T47D (cell line): ENCODE measurements at regions not wholly inside any gene's neighbourhood (a gene's known extent, or its start where the extent isn't known, plus 50 kb on each side); places are given as distances from the start of the nearest gene placed in this dataset.

Experiments used
- DNase-seq, 2 experiments: peaks; one replicate each; pipeline versions ENCODE4 v3.0.0 to v3.0.0-alpha.2; 2011 to 2012; ENCODE audit warnings: low read depth in 1 of 2, low spot score in 1 of 2
- JUND ChIP-seq: IDR thresholded peaks from 2 replicates; pipeline ENCODE4 v1.6.1; 2012; ENCODE audit warnings: low read depth
- in situ Hi-C: cut with HindIII; loops from 2 replicates; pipeline ENCODE4 v1.10.0; 2016; ENCODE audit warnings: low sequenced_read_pairs, low pct_unique_long_range_greater_than_20kb

DNA sequence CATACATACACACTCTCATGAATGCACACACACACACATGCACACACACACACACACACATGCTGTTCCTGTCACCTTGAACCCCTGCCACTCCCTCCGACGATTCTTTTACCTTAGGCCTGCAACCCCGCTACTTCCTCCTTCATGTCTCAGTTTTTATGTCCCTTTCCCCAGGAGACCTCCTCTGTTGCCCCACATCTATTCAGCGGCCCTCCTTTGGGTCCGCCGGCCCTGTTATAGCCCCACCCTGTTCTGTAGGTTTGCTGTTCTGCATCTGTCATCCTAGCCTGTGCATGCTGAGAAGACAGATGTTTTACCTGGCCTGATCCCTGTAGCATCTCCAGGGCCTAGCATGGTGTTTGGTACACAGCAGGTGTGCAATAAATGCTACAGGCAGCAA lies 161.6 kb upstream of the PCBD1 start:
- no peak for TF ChIP-seq JUND
- in situ Hi-C loops: no loop called here
- DNase-seq: no peak

DNA sequence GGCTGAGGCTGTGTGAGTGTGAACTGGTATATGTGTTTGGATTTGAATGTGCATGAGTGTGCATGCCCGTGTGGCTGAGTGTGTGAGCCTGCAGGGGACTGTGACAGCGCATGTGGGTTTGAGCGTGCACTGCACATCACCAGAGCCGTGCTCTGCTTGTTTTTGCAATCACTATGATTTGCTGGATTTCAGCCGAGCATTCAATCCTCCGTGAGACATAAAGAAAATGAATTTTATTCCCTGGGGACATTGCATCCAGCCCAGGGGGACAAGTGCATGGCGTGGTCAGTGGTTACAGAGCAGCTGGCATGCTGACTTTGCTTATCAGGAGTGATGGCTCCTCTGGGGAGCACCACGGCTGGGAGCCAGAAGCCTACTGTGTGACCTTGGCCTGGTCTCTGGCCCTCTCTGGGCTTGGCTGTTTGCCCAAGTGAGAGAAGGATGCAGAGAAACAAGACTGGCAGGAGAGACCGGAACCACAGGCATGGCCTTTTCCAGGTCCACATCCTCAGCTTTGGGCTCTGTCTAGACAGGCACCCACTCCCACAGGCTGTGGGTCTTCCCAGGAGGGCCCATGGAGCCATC lies 160.2 kb upstream of the UNC5B start:
- in situ Hi-C loops: no loop called here
- peak in 1 of 2 experiments; percentile 26 for DNase-seq
- TF ChIP-seq JUND: no peak

DNA sequence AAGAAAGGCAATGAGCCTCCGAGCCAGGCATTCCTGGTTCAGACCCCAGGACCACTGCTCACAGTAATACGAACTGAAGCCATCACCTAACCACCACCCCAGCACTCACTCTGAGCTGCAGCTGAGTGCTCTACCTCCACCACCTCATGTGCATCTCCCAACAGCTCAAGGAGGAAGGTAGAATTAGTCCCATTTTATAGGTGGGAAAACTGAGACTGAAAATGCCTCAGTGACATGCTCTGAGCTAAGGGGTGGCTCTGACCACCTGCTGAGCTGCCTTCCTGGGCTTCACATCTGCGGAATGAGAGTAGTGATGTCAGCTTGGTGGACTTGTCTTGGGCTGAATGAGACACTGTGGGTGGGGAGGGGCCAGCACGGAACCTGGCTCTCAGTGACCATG lies 159.7 kb upstream of the UNC5B start:
- TF ChIP-seq JUND: no peak
- DNase-seq: no peak
- in situ Hi-C loops: no loop called here

DNA sequence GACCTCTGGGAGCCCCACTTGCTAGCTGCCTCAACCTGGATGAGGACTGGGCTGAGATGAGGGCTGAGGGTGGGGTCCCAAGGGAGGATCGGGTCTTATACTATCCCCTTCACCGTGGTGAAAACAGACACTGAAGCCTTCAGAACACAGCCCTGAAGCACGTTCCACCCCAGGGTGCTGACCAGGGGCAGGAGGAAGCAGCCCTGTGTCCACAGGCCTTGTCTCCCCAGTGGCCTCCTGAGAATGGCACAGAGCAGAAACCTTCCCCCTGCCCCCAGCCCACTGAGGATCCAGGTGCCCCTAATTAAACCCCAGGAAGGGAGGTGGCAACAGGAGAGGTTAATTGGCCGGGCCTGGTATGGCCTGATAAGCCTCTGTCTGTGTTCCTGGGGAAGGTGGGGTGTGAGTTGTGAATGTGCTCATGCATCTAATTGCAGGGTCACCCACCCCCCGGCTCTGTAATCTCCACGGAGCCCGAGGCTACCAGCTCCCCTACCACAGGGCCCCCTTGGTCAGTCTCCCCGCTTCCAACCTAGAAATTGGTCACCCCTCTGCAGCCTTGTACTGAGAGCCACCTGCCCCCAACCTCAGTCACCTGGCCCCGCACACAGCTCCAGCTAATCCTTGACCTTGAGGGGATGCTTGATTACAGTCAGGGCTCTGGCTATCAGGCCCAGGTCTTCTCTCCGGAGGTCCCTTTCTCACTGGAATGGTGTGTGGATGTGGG lies 159.0 kb upstream of the UNC5B start:
- TF ChIP-seq JUND: no peak
- DNase-seq: no peak
- in situ Hi-C loops: no loop called here

DNA sequence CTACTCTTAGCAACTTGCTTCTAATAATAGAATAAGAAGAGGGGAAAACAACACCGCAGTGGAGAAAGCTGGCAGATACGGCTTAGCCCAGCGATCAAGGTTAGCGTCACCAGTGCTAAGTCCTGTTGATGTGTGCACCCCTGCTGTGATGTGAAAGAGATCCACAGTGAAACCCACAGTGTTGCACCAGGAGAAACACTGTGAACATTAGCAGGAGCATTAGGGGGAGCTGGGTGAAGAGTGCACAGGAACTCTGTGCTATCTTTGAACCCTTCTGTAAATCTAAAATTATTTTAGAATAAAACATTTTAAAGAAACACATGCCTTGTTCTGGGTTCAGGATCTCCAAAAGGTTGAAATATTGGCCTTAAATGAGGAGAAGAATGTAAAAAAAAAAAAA lies 154.1 kb upstream of the UNC5B start:
- TF ChIP-seq JUND: no peak
- no peak for DNase-seq
- in situ Hi-C loops: no loop called here

DNA sequence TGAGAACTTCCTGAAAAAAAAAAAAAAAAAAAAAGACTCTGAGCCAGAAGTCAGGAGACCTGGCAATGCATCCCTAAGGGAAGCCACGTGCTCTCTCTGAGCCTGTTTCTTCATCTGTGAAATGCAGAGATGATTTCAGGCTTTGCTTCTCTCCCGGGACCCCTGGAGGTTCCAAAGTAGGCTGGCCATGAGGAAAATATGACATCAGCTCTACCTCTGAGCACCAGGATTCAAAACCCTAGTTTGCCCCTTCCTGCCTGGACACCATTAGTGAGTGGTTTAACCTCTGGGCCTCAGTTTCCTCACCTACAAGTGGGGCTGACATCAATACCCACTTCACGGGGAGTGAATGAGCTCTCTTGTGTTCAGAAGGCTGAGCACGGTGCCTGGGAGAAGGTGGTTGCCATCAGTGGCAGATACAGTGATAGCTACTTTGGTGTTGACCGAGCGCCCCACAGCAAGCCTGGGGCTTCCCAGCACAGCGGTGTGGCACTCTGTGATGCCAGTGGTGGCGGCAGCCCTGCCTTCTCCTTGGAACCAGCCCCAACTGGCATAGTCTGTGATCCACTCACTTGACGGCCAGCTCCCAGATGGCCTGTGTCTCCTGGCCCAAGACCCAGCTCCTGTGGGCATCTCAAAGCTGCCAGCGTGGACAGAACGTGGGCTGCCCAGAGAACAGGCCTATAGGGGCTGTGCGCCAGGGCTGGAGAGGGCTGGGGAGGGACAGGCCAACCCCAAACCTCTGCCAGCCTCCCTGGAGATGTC lies 153.1 kb upstream of the UNC5B start:
- DNase-seq: no peak
- no peak for TF ChIP-seq JUND
- in situ Hi-C loops: no loop called here

DNA sequence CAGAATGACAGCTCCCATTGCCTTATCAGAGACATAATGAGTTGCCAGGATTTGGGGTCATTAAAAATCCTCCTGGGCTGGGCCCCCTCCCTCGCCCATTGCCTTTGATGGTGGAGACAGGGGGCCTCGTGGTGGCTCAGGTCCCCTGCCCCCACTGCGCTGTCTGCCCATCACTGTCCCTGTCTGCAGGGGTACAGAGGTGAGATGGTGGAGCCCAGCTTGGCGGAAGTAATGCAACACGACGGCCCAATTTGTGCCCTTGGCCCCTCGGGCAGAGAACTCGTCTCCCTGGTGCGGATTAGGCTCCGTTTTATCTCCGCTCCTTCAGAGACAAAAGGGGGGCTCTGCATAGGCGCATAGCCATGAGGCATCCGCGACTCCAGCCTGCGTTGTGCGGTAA lies 152.4 kb upstream of the UNC5B start:
- no peak for TF ChIP-seq JUND
- no peak for DNase-seq
- in situ Hi-C loops: no loop called here

DNA sequence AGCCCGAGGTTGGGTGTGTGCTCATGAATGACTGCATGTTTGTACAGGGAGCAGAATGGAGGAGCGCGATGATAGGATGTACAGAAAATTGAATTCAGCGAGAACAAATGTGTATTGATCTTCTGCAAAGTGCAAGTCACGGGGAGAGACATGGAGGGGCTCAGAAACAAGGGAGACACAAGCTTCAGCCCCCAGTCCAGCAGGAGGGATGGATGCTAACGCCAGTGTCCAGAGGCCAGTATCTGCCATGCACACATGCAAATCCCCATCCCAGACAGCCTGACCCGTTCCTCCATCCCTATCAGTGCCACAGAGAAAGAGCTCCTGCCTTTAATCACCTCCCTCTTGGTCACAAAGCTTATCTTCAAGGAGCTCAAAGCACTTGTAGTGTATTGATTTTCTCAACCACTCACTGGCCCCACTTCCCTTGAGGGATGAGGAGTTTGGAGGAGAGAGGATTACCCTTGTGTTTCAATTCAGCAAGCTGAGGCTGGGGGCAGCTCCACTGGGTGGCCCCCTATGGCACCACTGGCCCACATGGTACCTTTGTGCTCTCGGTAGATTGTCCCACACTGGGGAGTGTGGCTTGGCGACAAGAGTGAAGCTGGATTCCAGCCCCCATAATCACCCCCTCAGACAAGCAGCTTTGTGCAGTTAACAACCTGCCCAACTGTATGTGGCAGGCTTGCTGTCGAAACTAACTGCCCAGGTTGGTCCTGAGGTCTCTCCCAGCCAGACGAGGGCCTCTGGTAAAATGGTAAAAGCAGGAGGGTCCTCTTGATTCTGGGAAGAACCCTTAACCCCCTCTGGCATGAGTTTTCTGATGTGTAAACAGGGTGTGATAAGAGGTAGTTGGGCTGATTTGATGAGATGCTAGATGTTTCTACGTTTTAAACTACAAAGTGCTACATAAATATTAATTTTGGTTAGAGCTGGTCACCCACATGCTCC lies 151.6 kb upstream of the UNC5B start:
- no peak for DNase-seq
- TF ChIP-seq JUND: no peak
- in situ Hi-C loops: no loop called here

DNA sequence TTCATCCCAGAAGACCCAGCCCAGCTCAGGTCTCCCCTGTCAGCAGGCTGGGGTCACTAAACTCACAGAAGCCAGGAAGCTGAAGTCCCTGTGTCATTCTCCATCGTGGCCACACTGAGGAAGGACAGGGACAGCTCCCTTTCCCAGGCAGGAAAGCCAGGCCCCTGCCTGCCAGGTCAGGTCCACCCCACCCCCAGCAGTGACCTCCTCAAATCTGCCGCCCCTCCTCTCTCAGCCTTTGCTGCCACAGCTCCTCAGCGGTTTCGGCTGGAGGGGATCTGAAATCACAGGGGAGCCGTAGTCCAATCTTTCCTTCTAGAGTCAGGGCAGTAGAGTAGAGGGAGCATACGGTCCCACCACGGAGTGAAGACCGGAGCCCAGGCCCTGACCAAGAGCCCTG lies 150.9 kb upstream of the UNC5B start:
- in situ Hi-C loops: no loop called here
- no peak for TF ChIP-seq JUND
- no peak for DNase-seq

DNA sequence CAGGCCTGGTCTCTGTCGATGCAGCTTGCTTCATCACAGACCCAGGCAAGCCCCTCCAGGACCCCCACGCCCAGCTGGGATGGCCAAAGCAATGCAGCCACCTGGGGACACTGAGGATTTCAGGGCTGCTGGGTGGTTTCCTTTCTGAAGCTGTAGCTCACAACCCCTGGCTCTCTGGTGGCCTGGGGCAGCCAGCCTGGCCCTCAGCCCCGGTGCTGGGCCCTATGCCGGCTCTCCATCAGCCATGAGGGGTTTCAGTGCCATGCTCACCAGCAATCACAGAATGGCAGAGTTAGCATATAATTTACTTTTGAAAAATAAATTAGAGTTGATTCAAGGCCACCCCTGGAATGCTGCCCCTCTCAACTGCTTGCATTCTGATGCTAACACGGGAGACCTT lies 150.2 kb upstream of the UNC5B start:
- TF ChIP-seq JUND: no peak
- in situ Hi-C loops: no loop called here
- DNase-seq: no peak

DNA sequence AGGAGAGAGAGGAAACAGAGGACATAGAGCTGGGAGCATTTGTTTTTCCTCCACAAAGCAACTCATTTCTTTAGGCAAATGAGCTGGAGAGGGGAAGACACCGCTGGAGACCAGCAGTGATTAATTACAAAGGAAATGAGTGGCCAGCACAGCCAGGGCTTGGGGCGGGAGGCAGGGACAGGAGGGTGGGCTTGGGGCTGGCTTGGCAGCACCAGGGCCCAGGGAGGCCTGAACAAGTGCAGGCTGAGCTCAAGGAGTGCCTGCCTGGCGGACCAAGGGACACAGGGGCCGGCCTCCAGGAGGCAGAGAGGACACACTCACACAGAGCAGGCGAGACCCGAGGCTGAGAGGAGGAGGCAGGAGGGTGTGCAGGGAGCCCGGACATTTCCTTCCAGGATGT lies 149.0 kb upstream of the UNC5B start:
- DNase-seq: no peak
- in situ Hi-C loops: no loop called here
- TF ChIP-seq JUND: no peak

DNA sequence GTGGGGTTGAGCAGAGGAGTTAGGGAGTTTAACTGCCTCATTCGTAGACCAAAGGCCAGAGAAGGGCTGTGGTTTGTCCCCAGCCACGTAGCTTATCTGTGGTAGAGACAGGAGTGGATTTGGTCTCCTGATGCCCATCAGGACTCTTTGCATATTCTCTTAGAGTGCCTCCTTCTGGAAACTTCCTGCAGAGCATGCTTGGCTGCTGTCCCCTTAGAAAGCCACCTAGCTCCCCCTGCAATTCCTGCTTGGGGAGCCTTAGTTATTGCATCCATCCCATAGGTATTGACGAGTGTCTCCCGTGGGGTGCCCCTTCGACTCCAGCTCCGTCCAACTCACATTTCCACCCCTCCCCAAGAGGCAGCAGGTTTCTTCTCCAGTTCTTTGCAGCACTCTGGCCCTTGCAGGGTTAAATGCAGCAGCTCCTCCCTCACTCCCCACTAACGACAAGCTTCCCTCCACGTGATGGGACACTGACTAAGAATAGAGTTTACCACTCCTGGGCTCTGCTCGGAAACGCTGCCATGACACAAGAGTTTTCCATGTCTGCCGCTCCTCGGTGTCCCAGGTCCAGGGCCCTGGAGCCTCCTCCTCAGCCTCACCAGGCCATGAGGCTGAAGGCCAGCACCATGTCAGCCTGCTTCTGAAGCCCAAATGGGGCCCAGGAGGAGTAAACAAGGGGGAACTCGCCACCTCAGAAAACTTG lies 147.8 kb upstream of the UNC5B start:
- in situ Hi-C loops: no loop called here
- DNase-seq: no peak
- no peak for TF ChIP-seq JUND
